ENCODE measurements at regions not wholly inside any gene's neighbourhood (a gene's known extent, or its start where the extent isn't known, plus 50 kb on each side); places are given as distances from the start of the nearest gene placed in this dataset.

DNA sequence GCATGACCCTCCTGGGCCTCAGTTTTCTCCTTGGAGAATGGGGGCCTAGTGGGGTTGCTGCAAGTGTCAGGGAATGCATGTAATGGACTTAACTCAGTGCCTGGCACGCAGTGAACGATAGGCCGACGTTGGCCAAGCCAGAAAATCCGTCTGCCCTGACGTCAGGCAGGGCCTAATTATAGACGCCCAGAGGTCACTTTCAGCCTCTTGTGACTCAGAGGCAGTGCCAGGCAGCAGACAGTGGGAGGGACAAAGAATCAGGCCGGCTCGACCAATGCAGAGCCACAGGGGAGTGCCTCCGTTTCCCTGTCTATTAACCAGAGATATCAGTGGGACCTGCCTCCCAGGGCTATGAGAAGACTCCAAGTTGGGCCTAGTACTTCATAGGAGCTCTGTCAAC, 115.0 kb downstream of the MN1 start:
- H3K27ac ChIP-seq, result no peak overlapping the region
- no peaks in the 10 kb centered on the region for H3K9me3 ChIP-seq
- no peak overlapping the region for H3K4me3 ChIP-seq
- 51 to 91% (median 69%) methylated on average over 9 to 10 of the region's 10 CpGs for WGBS, 3 donors
- peaks cover 2% of the 10 kb centered on the region for H3K4me1 ChIP-seq (ENCODE audit: insufficient read depth)
- intact Hi-C loops (cut with DNase I), result no loop called here
- no peaks in the 10 kb centered on the region for H3K27me3 ChIP-seq
- TF ChIP-seq POLR2A (IDR thresholded peaks at IDR 0.05) (no peak), EP300 (IDR thresholded peaks at IDR 0.05) (peak; percentile 55)
- TF ChIP-seq, protein P1, sequence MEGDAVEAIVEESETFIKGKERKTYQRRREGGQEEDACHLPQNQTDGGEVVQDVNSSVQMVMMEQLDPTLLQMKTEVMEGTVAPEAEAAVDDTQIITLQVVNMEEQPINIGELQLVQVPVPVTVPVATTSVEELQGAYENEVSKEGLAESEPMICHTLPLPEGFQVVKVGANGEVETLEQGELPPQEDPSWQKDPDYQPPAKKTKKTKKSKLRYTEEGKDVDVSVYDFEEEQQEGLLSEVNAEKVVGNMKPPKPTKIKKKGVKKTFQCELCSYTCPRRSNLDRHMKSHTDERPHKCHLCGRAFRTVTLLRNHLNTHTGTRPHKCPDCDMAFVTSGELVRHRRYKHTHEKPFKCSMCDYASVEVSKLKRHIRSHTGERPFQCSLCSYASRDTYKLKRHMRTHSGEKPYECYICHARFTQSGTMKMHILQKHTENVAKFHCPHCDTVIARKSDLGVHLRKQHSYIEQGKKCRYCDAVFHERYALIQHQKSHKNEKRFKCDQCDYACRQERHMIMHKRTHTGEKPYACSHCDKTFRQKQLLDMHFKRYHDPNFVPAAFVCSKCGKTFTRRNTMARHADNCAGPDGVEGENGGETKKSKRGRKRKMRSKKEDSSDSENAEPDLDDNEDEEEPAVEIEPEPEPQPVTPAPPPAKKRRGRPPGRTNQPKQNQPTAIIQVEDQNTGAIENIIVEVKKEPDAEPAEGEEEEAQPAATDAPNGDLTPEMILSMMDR (IDR thresholded peaks at IDR 0.05), result no peak
- no peaks in the 10 kb centered on the region for H3K36me3 ChIP-seq
- DNase-seq, result peak in 2 of 5 donors; percentile 31 to 52

DNA sequence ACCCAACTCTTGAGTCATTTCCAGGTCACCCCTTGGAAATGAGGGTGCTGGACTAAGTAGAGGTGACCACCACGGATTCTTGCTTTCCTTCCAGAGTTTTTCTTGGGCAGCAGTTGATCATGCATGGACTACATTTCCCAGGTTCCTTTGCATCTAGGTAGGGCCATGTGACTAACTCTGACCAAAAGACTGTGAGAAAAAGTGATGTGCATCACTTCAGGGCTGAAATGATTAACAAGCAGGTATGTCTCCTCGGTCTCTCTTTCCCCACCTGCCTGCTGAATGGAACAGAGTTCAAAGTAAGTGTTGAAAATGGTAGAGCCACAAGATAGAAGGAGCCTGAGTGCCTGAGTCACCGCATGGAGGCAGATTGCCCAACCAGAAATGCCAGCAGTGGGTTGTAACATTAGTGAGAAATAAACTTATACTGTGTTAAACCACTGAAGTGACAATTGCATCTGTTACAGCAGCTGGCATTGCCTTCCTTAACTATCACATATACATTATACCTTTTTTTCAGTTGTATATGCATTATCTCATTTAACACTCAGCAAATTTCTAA, 113.5 kb downstream of the MN1 start:
- peaks cover 2% of the 10 kb centered on the region for H3K4me1 ChIP-seq (ENCODE audit: insufficient read depth)
- no peak for TF ChIP-seq POLR2A (IDR thresholded peaks at IDR 0.05)
- TF ChIP-seq, protein P1 (IDR thresholded peaks at IDR 0.05), result no peak
- TF ChIP-seq EP300 (IDR thresholded peaks at IDR 0.05), result no peak
- no peaks in the 10 kb centered on the region for H3K36me3 ChIP-seq
- no peaks in the 10 kb centered on the region for H3K27me3 ChIP-seq
- H3K9me3 ChIP-seq, result no peaks in the 10 kb centered on the region
- H3K4me3 ChIP-seq, result no peak overlapping the region
- WGBS, 3 donors, result 64 to 94% (median 92%) methylated on average over 3 of the region's 3 CpGs
- DNase-seq, result no peak
- H3K27ac ChIP-seq, result no peak overlapping the region
- intact Hi-C loops (cut with DNase I), result no loop called here

DNA sequence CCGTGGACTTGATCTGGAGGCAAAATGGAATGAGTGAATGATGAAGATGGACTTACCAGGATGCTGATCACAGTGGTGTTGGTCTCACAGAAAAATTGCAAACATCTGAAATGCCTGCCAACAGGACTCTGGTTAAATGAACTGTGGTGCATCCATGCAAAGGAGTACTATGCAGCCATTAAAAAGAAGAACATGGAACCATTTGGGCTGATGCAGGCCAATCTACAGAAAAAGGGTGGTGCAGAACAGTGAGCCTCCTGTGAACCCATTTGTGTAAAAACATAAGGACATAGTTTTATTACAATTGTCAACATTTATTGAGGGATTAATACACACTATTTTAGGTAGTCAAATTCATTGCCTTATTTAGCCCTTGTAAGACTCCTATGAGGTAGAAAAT, 111.9 kb downstream of the MN1 start:
- H3K9me3 ChIP-seq, result no peaks in the 10 kb centered on the region

DNA sequence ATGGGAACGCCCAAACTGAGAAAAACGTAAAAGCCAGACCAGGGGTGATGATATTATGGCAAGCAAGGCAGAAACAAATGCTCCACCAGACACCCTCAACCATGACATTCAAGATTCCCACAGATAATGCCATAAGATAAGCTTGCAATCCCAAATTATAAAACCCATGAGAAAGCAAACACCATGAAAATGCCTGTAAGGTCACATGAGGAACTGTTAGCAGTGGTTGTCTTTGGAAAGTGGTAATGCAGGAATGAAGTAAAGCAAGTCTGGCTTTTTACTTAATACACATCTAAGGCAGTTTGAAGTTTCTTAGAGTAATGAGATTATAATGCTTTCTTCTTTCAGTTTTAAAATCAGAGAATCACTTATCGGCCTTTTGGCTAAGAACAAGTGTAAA, 111.0 kb downstream of the MN1 start:
- H3K36me3 ChIP-seq, result no peaks in the 10 kb centered on the region
- 80 to 85% (median 83%) methylated on average over 3 of the region's 3 CpGs for WGBS, 3 donors
- no peak overlapping the region for H3K27ac ChIP-seq
- no peaks in the 10 kb centered on the region for H3K27me3 ChIP-seq
- DNase-seq, result no peak
- intact Hi-C loops (cut with DNase I), result no loop called here
- peaks cover under 1% of the 10 kb centered on the region for H3K4me1 ChIP-seq (ENCODE audit: insufficient read depth)
- H3K4me3 ChIP-seq, result no peak overlapping the region
- TF ChIP-seq, protein P1 (IDR thresholded peaks at IDR 0.05), result no peak
- no peak for TF ChIP-seq POLR2A (IDR thresholded peaks at IDR 0.05)
- TF ChIP-seq EP300 (IDR thresholded peaks at IDR 0.05), result no peak
- no peaks in the 10 kb centered on the region for H3K9me3 ChIP-seq

More for the DNA sequence above, 111.9 kb downstream of the MN1 start:
- Histone ChIP-seq H3K27me3 (no peaks in the 10 kb centered on the region), H3K4me1 (ENCODE audit: insufficient read depth) (peaks cover 2% of the 10 kb centered on the region), H3K36me3 (no peaks in the 10 kb centered on the region), H3K27ac (no peak overlapping the region), H3K4me3 (no peak overlapping the region)
- WGBS, 3 donors, result 79 to 95% (median 93%) methylated on average over 1 of the region's 1 CpG
- TF ChIP-seq, protein P1 (IDR thresholded peaks at IDR 0.05), result no peak
- no peak for TF ChIP-seq EP300 (IDR thresholded peaks at IDR 0.05)
- intact Hi-C loops (cut with DNase I), result no loop called here
- no peak for DNase-seq
